EH (cell line): ENCODE measurements at regions not wholly inside any gene's neighbourhood (a gene's known extent, or its start where the extent isn't known, plus 50 kb on each side); places are given as distances from the start of the nearest gene placed in this dataset.
"Not testable (repeated sequence)": the region's sequence is repeated elsewhere in the genome, so short reads cannot be mapped to it uniquely, and the experiment has no call there.

ENCODE experiments used
- DNase-seq: peaks from one replicate; pipeline ENCODE4 v3.0.0-alpha.2; 2015; ENCODE audit warnings: low read depth

DNA sequence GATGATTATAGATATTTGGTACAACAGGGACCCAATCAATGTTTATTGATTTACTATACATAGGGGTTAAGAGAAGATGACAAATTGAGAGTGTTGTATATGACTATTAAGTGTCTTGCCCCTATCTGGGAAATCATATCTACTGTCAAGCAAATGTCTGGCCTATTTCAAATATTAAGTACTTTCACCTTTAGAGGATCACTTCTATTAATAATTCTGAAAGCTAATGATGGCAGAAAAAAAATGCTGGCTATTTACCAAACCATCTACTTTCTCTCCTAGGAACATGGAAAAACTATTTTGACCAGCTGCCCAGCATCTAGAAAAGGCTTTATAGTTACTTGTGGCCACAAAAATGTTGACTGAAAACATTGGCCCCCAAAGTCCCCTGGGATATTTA lies 632.3 kb upstream of the ZNF385D start:
- DNase-seq, result no peak

DNA sequence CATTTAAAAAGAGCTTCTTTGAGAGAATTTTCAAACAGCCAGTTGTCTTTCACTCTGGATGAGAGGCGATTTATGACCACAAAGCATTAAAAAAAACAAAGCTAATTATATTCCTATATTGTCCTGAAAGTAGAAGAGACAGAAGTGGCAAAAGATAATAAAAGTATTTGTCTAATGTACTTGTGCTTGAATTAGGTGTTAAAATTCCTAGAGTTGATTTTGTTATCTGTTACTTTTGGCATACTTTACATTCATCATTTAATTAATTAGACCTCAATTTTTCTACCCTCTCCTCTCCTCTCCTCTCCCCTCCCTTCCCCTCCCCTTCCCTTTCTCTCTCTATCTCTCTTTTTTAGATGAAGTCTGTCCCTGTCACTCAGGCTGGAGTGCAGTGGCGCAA lies 635.1 kb upstream of the ZNF385D start:
- DNase-seq, result no peak

DNA sequence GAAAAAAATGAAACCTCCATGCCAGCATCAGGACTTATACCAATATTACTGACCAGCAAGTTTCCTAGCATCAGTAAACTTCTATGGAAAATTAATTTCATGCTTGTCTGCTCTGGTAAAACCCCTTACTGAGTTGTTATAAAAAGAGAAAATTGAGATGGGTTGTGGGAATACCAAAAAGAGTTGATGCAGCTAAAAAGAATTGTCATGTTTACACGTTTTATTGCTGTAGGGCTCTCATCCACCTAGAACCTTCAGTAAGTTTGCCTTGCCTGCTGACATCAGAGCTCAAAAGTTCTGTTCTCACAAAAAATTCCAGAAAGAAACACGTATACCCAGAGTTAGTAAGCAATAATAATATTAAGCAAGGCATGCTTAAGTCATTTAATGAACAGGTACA lies 641.3 kb upstream of the ZNF385D start:
- DNase-seq, result no peak

DNA sequence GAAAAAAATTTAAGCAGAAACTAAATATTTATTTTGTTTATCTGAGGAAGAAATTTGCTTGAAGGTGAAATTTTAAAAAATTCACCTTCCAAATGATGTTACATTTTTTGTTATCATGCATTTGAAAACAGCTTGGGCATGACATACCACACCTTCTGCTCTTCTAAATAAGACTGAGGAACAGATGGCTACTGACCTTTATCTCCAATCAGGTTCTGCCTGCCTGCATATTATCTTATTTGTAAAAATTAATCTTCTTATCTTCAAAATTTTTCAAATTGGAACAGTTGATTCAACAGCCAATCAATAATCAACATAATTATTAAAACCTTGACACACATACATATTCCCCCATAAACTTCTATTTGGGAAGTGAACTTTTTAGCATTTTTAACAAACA lies 641.8 kb upstream of the ZNF385D start:
- no peak for DNase-seq

DNA sequence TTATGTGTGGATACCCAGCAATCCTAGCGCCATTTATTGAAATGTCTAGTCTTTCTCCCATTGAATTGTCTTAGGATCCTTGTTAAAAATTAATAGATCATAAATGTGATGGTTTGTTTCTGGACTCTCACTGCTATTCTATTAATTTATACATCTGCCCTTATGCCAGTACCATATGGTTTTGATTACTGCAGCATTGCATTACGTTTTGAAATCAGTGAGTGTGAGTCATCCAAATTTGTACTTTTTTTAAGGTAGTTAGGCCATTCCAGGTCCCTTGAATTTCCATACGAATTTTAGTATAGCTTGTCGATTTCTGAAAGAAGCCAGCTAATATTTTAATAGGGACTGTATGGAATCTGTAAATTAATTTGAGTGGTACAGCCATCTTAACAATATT lies 648.6 kb upstream of the ZNF385D start:
- DNase-seq, result no peak

DNA sequence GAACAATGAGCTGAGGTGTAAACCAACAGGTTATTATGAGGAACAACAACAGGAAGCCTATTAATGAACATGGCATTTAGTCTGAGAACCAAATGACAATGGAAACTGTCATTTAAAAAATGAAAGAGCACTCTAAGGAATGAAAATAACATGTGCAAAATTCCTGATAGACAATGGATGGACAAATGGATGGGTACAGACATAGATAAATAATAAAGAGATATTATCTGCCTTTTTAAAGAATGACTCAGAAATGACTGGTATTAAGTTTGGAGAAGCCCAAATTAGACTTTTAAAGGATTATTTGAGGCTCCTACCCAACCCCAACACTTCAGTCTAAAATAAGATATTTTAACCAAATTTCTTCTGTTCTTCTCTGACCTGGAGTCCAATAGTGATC lies 650.5 kb upstream of the ZNF385D start:
- no peak for DNase-seq

DNA sequence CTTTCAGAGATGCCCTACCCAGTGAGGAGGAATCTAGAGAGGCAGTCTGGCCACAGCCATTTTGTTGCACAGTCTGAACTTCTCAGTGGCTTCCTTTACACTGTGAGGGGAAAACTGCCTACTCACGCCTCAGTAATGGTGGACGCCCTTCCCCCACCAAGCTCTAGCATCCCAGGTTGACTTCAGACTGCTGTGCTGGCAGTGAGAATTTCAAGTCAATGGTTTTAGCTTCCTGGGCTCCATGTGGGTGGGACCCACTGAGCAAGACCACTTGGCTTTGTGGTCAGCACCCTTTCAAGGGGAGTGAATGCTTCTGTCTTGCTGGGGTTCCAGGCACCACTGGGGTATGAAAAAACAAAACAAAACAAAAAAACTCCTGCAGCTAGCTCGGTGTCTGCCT lies 663.2 kb upstream of the ZNF385D start:
- DNase-seq, result no peak

DNA sequence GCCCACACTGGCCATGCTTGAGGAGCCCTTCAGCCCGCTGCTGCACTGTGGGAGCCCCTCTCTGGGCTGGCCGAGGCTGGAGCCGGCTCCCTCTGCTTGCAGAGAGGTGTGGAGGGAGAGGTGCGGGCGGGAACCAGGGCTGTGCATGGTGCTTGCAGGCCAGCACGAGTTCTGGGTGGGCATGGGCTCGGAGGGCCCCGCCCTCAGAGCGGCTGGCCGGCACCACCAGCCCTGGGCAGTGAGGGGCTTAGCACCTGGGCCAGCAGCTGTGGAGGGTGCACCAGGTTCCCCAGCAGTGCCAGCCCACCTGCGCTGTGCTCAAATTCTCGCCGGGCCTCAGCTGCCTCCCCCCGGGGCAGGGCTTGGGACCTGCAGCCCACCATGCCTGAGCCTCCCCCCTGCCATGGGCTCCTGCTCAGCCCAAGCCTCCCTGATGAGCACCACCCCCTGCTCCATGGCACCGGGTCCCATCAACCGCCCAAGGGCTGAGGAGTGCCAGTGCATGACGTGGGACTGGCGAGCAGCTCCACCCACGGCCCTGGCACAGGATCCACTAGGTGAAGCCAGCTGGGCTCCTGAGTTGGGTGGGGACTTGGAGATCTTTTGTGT lies 665.9 kb upstream of the ZNF385D start:
- not testable (repeated sequence) for DNase-seq

DNA sequence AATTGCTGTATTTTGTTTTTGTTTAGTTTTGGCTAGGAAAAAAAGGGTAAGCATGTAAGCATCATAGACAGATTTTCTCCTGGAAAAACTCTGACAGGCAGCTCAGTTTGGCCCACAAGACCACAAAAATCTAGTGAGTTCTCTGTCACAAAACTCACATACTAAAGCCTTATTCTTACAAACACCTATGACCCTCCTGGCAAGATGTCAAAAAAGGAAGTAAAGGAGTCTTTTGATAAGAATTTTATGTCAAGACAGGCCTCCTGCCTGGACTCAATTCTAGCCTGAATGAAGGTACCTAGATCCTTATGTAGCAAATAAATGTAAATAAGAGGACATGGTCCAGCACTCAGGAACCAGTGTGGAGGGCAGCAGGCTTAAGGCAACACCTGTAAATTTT lies 668.3 kb upstream of the ZNF385D start:
- no peak for DNase-seq

DNA sequence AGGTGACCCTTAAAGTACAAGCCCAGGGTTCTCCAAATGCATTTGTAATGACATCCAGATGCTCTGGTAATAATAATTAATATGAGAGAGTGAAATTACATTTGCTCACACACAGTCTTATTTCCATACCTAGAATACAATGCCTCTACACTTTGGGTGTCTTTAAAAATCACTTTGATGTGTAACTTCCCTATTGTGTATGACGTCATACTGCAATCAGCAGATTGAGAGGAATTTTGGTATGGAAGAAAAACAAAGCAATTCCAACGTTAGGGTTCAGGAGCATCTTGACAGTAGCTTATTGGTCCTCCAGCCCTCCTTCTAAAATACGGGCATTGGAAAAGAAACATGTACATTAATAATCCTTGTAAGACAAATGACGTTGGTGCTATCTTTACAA lies 670.6 kb upstream of the ZNF385D start:
- DNase-seq, result no peak

DNA sequence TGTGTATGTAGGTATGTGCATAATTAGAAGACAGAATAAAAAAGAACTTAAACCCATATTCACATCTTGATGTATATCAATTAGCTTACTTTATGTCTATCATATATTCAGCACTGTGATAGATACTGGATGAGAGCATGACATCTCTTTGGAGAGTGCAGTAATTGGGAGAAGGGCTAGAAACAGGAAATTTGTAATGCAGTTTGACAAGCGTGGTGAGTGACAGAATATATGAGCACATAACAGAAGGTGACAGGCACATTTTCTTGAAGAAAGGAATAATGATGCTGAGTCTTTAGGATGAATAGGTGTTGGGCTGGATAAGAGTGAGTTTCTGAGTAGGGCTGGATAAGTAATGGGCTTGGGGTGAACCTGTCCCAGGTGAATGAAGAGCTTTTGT lies 680.3 kb upstream of the ZNF385D start:
- no peak for DNase-seq

DNA sequence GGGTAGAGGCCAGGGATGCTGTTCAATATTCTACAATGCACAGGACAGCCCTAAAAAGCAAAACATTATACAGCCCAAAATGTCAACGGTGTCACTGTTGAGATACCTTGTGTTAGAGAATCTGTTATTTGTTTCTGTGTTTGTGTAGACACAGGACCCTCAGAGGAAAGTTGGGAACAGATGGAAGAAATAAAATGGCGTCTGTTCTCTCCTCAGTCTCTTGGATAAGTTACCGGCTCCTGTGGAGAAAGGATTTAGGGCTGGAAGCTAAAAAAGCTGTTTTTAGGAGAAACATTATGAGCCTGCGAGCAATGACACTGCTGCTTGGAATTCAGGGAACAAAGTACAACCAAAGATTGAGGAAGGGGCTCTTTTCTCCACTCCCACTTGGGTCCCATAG lies 688.6 kb upstream of the ZNF385D start:
- DNase-seq, result no peak

DNA sequence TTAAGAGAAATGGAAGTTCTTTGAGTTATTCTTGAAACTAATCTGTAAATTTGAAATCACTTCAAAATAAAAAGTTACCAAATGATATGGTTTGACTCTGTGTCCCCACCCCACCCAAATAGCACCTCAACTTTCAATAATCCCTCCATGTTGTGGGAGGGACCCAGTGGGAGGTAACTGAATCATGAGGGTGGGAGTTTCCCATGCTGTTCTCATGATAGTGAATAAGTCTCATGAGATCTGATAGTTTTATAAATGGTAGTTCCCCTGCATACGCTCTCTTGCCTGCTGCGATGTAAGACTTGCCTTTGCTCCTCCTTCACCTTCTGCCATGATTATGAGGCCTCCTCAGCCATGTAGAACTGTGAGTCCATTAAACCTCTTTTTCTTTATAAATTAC lies 690.7 kb upstream of the ZNF385D start:
- no peak for DNase-seq

DNA sequence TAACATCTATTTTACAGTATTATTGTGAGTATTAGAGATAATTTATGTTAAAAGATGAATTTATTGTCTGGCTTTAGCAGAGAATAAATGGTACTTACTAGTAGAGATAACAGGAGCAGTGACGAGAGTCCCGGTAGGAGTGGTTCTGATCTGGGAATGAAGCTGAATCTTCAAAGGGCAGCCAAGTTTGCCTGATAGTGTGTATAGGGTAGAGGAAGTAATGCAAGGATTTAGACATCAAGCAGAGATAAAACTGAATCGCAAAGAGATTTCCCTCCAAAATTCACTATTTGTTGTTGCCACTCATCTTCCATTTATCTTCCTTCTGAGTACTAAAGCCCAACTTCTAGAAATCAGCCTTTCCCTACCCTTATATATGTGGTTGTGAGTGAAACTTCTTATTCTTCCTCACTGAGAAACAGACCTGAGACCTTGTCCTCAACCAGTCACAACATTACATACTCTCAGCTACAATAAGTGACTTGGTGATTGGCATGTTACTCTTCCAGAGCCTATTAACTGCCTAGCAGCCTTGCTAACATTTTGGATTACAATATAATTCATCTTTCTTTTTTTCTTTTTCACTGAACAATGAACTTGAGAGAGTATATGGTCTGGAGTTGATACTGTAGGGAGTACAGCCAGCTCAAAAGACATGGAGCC lies 692.7 kb upstream of the ZNF385D start:
- no peak for DNase-seq

DNA sequence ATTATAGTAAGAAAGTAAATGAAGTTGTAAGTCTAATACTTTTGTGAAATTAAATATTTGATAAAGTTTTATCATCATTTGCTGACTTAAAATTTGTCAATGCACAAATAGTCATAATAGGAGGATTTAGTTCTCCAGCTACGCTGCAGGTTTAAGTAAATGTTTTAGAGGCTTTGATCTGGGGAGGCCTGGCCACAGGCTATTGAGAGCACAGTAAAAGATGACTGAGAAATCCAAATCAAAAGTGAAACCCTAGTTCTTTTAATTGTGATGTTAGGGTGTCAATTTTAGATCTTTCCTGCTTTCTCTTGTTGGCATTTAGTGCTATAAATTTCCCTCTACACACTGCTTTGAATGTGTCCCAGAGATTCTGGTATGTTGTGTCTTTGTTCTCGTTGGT lies 694.3 kb upstream of the ZNF385D start:
- DNase-seq, result not testable (repeated sequence)

DNA sequence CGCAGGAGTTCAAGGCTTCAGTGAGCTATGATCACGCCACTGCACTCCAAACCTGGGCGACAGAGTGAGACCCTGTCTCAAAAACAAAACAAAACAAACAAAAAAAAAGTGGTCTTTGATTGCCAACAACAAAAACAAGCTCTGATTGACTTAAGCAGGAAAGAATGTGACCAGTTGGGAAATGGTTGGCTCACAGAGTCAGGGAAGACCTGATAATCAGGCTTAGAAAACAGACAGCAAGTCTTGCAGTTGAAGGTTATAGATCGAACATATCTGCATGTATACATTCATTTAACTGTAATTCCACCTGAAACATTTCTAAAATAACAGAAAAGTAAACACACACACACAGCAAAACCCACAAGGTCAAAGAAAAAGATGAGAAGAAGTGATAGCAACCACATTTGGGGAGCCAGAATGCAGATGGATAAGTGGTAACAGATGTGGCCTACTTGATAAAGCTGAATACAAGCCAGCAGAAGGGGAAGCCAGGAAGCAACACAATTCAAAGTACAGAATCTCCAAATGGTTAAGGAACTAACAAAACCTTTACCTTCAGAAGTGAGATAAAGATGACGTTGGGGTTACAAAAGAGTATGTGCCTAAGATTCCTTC lies 699.9 kb upstream of the ZNF385D start:
- no peak for DNase-seq

DNA sequence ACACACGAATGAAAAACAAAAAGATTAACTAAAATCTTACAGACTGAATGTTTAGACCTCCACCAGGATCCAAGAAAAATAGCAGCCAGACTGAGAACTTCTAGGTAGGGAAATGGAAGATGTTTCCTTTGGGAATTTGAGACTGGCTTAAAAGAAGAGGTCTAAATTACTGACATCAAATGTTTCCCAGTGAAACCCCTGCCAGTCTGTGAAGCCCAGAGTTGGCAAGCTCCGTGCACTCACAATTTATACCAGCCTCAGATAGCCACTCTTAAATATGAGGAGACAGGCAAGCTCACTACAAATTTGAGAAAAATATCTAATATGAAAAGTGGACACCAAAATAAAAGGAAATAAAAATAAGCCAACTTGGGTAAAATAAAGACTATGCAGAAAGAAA lies 700.5 kb upstream of the ZNF385D start:
- no peak for DNase-seq

DNA sequence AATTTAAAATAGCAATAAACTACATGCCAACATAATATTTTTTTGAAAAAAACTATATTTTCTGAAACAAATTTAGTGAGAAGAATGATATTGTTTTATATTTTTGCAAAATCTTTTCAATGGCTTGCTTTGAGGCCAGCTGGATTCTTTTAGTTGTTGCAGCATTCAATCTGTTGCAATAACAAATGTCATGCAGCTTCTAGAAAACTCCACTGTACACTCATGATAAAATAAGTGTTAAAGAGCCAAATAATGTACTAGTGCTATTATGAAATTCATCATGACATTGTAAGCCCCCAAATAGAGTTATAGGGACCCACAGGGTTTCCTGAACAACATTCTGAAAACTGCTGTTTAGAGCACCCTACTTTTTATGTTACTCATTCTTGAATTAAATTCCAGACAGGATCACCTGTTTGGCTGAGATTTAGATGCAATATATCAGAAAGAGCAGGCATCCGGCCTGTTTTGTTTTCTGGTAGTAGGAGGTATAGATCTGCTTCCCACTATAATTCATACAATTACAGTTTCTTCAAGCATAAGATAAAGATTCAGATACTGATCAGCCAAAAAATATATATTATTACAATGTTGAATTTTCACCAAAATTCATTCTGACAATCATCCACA lies 703.0 kb upstream of the ZNF385D start:
- no peak for DNase-seq

DNA sequence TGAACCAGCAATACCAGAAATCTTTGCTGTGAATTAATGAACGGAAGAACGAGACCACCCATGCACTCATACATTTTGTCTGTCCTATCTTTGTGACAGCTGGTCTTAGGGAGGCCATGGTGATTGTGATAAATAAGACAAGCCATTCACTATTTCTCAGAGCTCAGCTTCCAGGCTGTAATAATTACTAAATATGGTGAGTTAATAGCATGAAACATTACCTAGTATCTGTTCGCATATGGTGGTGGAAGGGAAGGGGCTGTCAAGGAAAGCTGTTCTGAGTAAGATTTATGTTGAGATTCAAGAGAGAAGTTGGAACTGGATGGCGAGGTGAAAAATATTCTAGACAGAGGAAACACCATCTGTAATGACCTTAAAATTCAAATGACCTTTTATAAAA lies 719.0 kb upstream of the ZNF385D start:
- no peak for DNase-seq

DNA sequence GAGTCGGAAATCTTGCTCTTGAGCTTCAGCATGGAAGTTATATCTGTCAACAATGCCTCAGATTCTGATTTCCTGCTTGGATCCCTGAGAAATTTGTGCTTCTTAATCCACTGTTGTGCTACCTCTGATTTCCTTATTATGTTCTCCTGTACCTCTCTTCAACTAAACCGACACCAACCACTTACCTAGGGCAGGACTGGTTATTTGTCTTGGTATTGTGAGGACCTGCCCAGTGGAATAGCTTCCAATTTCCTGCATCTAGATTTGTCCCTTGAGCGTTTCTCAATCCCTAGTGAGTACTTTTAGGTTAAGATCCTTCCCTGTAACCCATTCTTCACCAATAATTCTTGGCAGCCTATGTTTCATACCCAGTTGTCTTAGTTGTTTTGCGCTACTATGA lies 720.5 kb upstream of the ZNF385D start:
- no peak for DNase-seq

DNA sequence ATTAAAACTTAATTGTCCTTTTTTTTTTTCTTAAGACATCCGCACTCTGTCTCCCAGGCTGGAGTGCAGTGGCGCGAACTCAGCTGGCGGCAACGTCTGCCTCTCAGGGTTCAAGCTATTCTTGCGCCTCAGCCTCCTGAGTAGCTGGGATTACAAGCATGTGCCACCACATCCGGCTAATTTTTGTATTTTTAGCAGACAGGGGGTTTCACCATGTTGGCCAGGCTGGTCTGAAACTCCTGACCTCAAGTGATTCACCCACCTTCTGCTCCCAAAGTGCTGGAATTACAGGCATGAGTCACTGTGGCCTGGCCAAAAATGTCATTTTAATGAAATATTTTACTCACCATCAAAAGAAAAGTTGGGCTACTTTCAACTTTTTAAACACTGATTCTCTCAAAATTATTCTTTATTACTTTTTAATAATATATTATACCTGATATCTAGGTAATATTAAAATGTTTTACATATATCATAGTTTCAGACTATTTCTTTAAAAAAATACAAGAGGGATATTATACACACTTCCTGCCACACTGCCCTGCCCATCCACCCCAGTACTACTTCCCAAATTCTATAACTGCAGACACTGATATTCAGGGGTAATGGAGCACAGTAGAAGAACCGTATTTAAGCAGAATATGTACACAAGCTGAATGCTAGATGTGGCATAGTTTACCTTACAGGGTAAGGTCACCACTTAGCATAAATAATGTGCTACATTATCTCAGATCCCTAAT lies 723.9 kb upstream of the ZNF385D start:
- DNase-seq, result peak; percentile 8

DNA sequence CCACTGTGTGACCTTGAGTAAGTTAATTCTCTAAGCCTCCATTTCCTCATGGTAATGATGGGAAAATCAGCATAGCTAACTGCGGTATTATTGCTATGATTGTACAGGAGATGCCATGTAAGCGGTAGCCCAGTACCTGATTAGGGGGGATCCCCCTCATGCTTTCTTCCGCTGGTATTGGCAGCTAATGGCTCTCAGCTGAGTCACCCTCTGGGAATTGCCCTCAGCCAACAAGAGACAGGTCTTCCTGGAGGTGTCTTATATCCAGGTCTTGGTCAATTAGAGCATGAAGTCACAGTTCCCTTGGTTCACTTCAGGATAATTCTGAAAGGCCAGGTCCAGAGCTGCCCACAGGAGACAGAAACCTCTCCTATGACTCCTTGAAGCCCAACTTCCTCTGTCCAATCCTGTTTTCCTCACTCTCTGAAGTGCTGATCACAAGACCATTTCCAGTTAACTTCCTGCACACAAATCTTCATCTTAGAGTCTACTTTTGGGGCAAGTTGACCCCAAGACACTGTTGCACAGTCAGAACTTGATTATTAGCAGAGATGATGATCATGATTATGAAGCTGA lies 724.7 kb upstream of the ZNF385D start:
- no peak for DNase-seq
